ENCODE measurements at regions not wholly inside any gene's neighbourhood (a gene's known extent, or its start where the extent isn't known, plus 50 kb on each side); places are given as distances from the start of the nearest gene placed in this dataset.

- no peak for DNase-seq (ENCODE audit: low spot score)
Observed at GRCh38 chr2:824954-825353, 125.7 kb upstream of the SNTG2 start.

- DNase-seq (ENCODE audit: low spot score), result no peak
Observed at GRCh38 chr2:824524-824923, 126.1 kb upstream of the SNTG2 start.

- no peak for DNase-seq (ENCODE audit: low spot score)
Observed at GRCh38 chr2:821546-821945, 129.1 kb upstream of the SNTG2 start.

- DNase-seq (ENCODE audit: low spot score), result no peak
Observed at GRCh38 chr2:819601-820000, 131.0 kb upstream of the SNTG2 start.

- no peak for DNase-seq (ENCODE audit: low spot score)
Observed at GRCh38 chr2:819121-819520, 131.5 kb upstream of the SNTG2 start.

DNA sequence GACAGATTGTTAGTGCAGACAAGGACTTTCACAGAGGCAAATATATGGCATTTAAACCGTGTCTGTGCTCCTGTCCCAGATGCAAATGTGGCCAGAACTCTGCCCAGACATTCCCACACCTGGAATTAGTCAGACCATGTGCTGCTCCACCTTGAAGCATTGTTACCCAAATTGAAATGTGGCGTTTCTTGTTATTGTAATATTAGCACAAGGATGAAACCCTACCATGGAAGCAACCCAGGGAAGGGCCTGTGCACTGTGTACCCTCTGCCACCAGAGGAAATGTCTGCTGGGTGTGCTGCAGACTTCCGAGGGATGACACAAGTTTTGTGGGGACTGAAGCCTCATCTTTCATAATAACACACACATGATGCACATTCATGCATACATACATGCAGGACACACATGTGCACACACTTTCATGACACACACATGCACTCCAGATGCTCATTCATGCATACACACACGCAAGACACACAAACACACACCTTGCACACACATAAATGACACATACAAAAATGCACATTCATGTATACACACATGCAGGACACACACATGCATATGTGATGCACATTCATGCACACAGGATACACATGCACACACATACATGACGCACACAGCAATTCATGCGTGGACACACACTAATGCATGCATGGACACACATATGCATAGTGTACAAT, 133.2 kb upstream of the SNTG2 start:
- DNase-seq (ENCODE audit: low spot score), result no peak

DNA sequence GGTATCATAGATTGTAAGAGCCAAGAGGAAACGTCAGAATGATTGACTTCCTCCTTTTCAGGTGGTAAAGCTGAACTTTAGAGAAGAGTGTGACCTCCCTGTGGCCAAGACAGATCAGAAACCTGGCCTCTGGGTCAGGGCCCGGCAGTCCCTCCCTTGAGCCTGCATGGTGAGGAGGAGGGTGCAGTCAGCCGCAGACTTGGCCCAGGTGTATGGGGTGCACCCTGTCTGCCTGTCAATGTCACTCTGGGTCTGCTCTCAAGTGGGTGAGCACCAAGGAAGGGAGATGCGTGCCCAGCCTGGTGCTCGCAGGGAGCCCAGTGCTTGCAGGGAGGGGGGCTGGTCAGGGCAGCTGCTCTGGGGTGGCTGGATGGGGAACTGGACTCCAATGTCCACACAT, 134.4 kb upstream of the SNTG2 start:
- DNase-seq (ENCODE audit: low spot score), result no peak

DNA sequence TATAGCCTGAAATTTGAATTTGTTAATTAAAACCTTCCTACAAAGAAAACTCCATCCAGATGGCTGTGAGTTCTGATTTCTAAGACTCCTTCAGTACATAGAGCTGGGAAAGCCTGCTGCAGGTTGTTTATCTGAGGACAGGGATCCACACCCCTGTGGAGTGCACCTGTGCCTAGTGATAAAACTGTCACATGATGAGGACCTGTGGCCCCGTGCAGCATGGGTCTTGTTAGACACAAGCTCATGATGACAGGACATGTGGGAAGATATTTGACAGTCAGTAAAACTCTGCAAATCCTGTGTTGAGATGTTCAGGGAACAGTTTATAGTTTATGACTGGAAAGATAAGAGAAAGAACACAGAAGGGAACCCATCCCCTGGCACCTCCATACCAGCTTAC, 133.2 kb upstream of the TMEM18 start:
- no peak for DNase-seq (ENCODE audit: low spot score)

GRCh38 chr2:807300-807699, 130.1 kb upstream of the TMEM18 start:
- no peak for DNase-seq (ENCODE audit: low spot score)

GRCh38 chr2:805664-806063, 128.5 kb upstream of the TMEM18 start:
- DNase-seq (ENCODE audit: low spot score), result no peak

- no peak for DNase-seq (ENCODE audit: low spot score)
Observed at GRCh38 chr2:797993-798392, 120.8 kb upstream of the TMEM18 start.

DNA sequence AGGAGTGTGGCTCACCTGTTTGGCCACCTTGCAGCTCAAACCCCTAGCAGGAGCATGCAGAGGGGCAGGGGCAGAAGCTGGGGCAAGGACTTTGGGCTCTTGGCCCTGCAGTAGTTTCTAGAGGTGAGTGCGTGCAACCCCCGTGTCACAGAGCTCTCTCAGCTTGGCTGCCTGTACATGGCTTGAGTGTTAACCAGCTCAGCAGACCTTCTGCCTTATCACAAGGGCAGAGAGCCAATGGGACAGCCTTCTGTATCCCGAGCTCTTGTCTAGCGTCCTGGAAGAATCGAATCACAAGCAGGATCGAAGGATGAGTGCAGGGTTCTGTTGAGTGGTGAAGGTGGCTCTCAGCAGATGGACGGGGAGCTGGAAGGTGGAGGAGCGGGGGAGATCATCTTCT, 120.3 kb upstream of the TMEM18 start:
- no peak for DNase-seq (ENCODE audit: low spot score)

- no peak for DNase-seq (ENCODE audit: low spot score)
Observed at GRCh38 chr2:796141-796985, 119.2 kb upstream of the TMEM18 start.

- DNase-seq (ENCODE audit: low spot score), result no peak
Observed at GRCh38 chr2:795531-796041, 118.4 kb upstream of the TMEM18 start.

GRCh38 chr2:794554-795241, 117.5 kb upstream of the TMEM18 start:
- no peak for DNase-seq (ENCODE audit: low spot score)

GRCh38 chr2:793236-793635, 116.0 kb upstream of the TMEM18 start:
- DNase-seq (ENCODE audit: low spot score), result no peak

GRCh38 chr2:792687-793086, 115.5 kb upstream of the TMEM18 start:
- DNase-seq (ENCODE audit: low spot score), result no peak

DNA sequence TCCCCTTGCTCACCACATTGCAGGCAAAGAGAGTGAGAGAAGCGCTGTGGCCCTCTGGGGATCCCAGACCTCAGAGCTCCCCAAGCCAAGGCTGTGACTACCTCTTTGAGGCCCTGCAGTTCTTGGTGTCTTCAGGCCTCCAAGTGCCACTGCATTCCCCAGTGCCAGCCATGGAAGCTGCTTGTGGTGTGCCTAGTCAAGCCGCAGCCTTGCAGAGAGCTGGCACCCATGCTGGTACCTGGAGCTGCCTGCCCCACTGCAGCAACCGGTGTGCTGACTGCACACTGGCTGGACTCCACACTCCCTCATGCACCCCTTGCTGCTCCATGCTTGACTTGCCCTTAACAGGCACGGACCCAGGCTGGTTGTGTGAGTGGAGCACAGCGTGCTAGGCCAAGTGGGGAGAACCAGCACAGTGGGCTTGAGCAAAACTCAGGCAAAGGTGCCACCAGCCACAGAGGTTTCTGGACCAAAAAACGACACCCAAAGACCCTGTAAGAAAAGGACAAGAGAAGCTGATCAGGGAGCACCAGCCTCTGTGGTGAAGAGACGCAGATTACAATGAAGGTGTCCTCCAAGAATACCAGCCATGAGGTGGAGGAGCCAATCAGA, 113.5 kb upstream of the TMEM18 start:
- no peak for DNase-seq (ENCODE audit: low spot score)

GRCh38 chr2:790081-790480, 112.9 kb upstream of the TMEM18 start:
- no peak for DNase-seq (ENCODE audit: low spot score)

GRCh38 chr2:789529-789928, 112.3 kb upstream of the TMEM18 start:
- no peak for DNase-seq (ENCODE audit: low spot score)

GRCh38 chr2:788227-789032, 111.2 kb upstream of the TMEM18 start:
- no peak for DNase-seq (ENCODE audit: low spot score)

DNA sequence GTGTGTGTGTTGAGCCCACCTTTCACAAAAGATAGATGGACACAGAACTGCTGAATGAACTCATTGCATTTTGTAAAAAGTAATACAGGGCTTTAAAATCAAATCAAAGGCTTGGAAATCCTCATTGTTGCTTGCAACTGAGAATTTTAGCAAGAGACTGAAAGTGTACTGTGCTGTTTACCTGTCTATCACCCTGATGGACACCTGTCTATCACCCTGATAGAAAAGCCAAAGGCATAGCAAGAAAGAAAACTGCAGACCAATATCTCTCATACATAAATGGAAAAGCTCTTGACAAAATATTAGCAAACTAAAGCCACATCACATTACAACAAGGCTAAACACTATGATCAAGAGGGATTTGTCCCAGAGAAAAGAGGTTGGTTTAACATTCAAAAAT, 107.5 kb upstream of the TMEM18 start:
- DNase-seq (ENCODE audit: low spot score), result no peak

All from LoVo (cell line).